ENCODE measurements at regions not wholly inside any gene's neighbourhood (a gene's known extent, or its start where the extent isn't known, plus 50 kb on each side); places are given as distances from the start of the nearest gene placed in this dataset.

DNA sequence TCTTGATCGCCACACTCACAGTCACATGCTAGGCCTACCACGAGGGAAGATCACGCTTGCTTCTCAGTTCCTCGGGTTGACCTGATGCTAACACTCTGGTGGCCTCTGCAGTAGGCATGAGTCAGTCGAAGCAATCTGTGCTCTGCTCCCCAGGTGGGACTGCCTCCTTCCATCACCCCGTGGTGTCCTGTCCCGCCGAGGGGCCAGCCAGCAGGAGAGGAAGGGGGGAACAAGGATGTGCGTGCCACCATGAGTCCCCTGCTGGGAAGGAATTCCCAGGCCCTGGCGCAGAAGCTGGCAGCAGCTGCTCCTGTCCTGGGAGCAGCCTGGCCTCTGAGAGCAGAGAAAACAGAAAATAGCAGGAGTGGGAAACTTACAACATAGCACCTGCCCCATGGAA is 695.0 kb upstream of the NRP1 start:
- Histone ChIP-seq H3K27me3 (replicated peaks; ENCODE audit: insufficient read depth) (no peaks in the 10 kb centered on the region), H4K20me1 (ENCODE audit: insufficient read depth) (no peaks in the 10 kb centered on the region), H2AFZ (no peak overlapping the region), H3K27ac (no peak overlapping the region), H3F3A (ENCODE audit: insufficient read depth) (peaks cover 15% of the 10 kb centered on the region), H3K9me2 (ENCODE audit: insufficient read depth) (no peaks in the 10 kb centered on the region), H3K79me2 (ENCODE audit: insufficient read depth) (no peaks in the 10 kb centered on the region), H3K4me2 (ENCODE audit: unreplicated experiment) (no peak overlapping the region), H3K9ac (no peak overlapping the region), H3K4me1 (ENCODE audit: insufficient read depth) (peaks cover 10% of the 10 kb centered on the region), H3K4me3 (no peak overlapping the region), H3K9me3 (ENCODE audit: low read depth) (no peaks in the 10 kb centered on the region), H3K36me3 (ENCODE audit: low read depth) (no peaks in the 10 kb centered on the region)
- no peak for DNase-seq
- WGBS, 2 experiments (ENCODE audit: low coverage in 1 of 2, low lambda C conversion rate in 2 of 2, missing lambda C conversion rate in 2 of 2) = 88 to 89% methylated on average over 10 of the region's 10 CpGs
- in situ Hi-C loops (cut with MboI) = no loop called here
- TF ChIP-seq EZH2 (IDR thresholded peaks at IDR 0.05; ENCODE audit: insufficient read depth, poor library complexity, severe bottlenecking) (no peak), EZH2phosphoT487 (IDR thresholded peaks at IDR 0.05; ENCODE audit: insufficient read depth, low read depth) (no peak)

DNA sequence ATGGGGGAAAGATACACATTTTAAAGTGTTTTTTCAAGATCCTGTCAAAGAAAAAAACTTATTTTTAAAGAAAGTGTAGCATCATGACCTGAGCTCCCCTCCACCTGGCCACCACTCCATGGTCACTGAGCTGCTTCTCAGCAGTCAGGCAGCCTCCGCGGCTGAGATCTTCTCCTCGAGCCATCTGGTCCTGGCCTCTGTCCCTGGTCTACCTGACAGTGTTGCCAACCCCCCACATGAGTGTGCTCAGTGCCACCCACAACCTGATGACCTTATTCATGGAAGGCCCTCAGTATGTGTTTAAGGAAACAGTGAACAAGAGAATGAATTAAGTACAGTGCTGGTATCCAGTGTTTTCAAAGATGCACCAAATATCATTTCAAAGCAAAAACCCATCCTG is 694.5 kb upstream of the NRP1 start:
- Histone ChIP-seq H4K20me1 (ENCODE audit: insufficient read depth) (no peaks in the 10 kb centered on the region), H3K27me3 (replicated peaks; ENCODE audit: insufficient read depth) (no peaks in the 10 kb centered on the region), H3F3A (ENCODE audit: insufficient read depth) (peaks cover 15% of the 10 kb centered on the region), H3K9ac (no peak overlapping the region), H3K36me3 (ENCODE audit: low read depth) (no peaks in the 10 kb centered on the region), H3K4me1 (ENCODE audit: insufficient read depth) (peaks cover 10% of the 10 kb centered on the region), H2AFZ (no peak overlapping the region), H3K4me3 (no peak overlapping the region), H3K27ac (no peak overlapping the region), H3K79me2 (ENCODE audit: insufficient read depth) (no peaks in the 10 kb centered on the region), H3K9me3 (ENCODE audit: low read depth) (no peaks in the 10 kb centered on the region), H3K9me2 (ENCODE audit: insufficient read depth) (no peaks in the 10 kb centered on the region), H3K4me2 (ENCODE audit: unreplicated experiment) (no peak overlapping the region)
- 99 to 100% methylated on average over 3 of the region's 3 CpGs for WGBS, 2 experiments (ENCODE audit: low coverage in 1 of 2, low lambda C conversion rate in 2 of 2, missing lambda C conversion rate in 2 of 2)
- DNase-seq = no peak
- in situ Hi-C loops (cut with MboI) = no loop called here
- no peak for TF ChIP-seq EZH2 (IDR thresholded peaks at IDR 0.05; ENCODE audit: insufficient read depth, poor library complexity, severe bottlenecking)

DNA sequence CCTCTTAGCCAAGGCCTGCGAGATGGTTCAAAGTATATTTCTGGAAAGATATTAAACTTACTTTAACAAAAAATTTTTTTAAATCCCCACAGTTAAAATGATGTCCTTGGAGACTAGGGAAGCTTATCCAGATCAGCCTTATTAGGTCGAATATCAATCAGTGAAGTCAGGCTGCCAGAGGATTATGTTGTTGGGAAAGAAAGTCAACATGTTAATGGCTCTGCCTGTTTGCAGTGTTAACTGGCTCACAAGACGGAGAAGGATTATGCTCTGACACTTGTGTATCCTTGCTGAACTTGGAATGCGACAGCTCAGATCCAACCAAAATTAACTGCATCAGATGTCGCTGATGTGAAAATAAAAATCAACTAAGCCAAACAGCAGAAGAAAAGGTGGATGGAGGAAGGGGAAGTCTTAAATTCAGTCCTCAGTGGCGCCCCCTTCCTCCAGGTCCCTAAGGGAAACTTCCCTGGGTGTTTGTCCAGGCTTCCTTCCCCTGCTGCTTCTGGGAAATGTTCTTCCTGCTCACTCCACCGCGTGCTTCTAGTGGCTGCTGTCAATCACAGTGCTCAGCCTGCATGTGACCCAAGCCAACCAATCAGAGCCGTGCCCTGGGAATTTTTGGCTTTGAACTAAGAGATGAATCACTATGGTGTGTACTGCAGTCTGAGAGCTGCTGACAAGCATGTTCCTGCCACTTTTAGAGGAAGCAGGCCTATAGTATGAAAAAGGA is 690.4 kb upstream of the NRP1 start:
- no peaks in the 10 kb centered on the region for H4K20me1 ChIP-seq (ENCODE audit: insufficient read depth)
- H3K9me2 ChIP-seq (ENCODE audit: insufficient read depth) = no peaks in the 10 kb centered on the region
- no peaks in the 10 kb centered on the region for H3K27me3 ChIP-seq (replicated peaks; ENCODE audit: insufficient read depth)
- H3K4me2 ChIP-seq (ENCODE audit: unreplicated experiment) = no peak overlapping the region
- H3K36me3 ChIP-seq (ENCODE audit: low read depth) = no peaks in the 10 kb centered on the region
- TF ChIP-seq EZH2 (IDR thresholded peaks at IDR 0.05; ENCODE audit: insufficient read depth, poor library complexity, severe bottlenecking) (no peak), EZH2phosphoT487 (IDR thresholded peaks at IDR 0.05; ENCODE audit: insufficient read depth, low read depth) (no peak)
- H3K9ac ChIP-seq = no peak overlapping the region
- no peaks in the 10 kb centered on the region for H3K4me1 ChIP-seq (ENCODE audit: insufficient read depth)
- in situ Hi-C loops (cut with MboI) = no loop called here
- no peaks in the 10 kb centered on the region for H3F3A ChIP-seq (ENCODE audit: insufficient read depth)
- no peaks in the 10 kb centered on the region for H3K9me3 ChIP-seq (ENCODE audit: low read depth)
- no peak overlapping the region for H2AFZ ChIP-seq
- H3K79me2 ChIP-seq (ENCODE audit: insufficient read depth) = no peaks in the 10 kb centered on the region
- 21 to 28% methylated on average over 9 of the region's 9 CpGs for WGBS, 2 experiments (ENCODE audit: low coverage in 1 of 2, low lambda C conversion rate in 2 of 2, missing lambda C conversion rate in 2 of 2)
- H3K27ac ChIP-seq = no peak overlapping the region
- H3K4me3 ChIP-seq = no peak overlapping the region
- peak; percentile 11 for DNase-seq

DNA sequence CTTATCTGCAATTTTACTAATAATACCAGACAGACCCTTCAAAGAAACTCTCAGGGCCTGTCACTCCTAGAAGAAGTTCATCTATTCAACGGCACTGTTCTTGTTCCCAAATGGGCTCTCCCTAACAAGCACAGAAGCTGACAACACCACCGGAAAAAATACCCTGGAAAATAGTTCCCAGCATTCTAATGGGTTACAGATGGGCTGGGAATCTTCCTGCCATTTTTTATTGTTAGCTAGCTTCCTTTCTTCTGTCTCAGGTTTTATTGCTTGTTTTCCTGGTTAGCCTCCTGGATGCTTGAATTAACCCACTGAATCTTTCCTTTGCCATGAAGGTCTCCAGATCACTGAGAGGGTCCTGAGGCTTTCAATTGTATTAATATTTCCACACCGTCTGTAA is 689.8 kb upstream of the NRP1 start:
- WGBS, 2 experiments (ENCODE audit: low coverage in 1 of 2, low lambda C conversion rate in 2 of 2, missing lambda C conversion rate in 2 of 2) = 12 to 16% methylated on average over 3 of the region's 3 CpGs

More for the DNA sequence above, 689.8 kb upstream of the NRP1 start:
- DNase-seq = no peak
- no peak overlapping the region for H3K4me2 ChIP-seq (ENCODE audit: unreplicated experiment)
- H3K79me2 ChIP-seq (ENCODE audit: insufficient read depth) = no peaks in the 10 kb centered on the region
- H4K20me1 ChIP-seq (ENCODE audit: insufficient read depth) = no peaks in the 10 kb centered on the region
- H3K27ac ChIP-seq = no peak overlapping the region
- no peaks in the 10 kb centered on the region for H3K36me3 ChIP-seq (ENCODE audit: low read depth)
- H2AFZ ChIP-seq = no peak overlapping the region
- H3K4me1 ChIP-seq (ENCODE audit: insufficient read depth) = no peaks in the 10 kb centered on the region
- H3K27me3 ChIP-seq (replicated peaks; ENCODE audit: insufficient read depth) = no peaks in the 10 kb centered on the region
- no peaks in the 10 kb centered on the region for H3K9me2 ChIP-seq (ENCODE audit: insufficient read depth)
- in situ Hi-C loops (cut with MboI) = no loop called here
- H3F3A ChIP-seq (ENCODE audit: insufficient read depth) = no peaks in the 10 kb centered on the region
- no peak for TF ChIP-seq EZH2 (IDR thresholded peaks at IDR 0.05; ENCODE audit: insufficient read depth, poor library complexity, severe bottlenecking)
- TF ChIP-seq EZH2phosphoT487 (IDR thresholded peaks at IDR 0.05; ENCODE audit: insufficient read depth, low read depth) = no peak
- no peaks in the 10 kb centered on the region for H3K9me3 ChIP-seq (ENCODE audit: low read depth)
- H3K4me3 ChIP-seq = no peak overlapping the region
- no peak overlapping the region for H3K9ac ChIP-seq
